Spleen (tissue), 11 donors: ENCODE measurements at regions not wholly inside any gene's neighbourhood (a gene's known extent, or its start where the extent isn't known, plus 50 kb on each side); places are given as distances from the start of the nearest gene placed in this dataset.

Experiments used
- DNase-seq: peaks from one replicate; pipeline ENCODE4 v3.0.0-alpha.2; 2020
- H3K27ac ChIP-seq, 8 donors: fragments of 200-600 bp; sonication (generic) in 7 of 8; 1 replicate in 4 of 8; 2 replicates in 4 of 8; pipeline versions ENCODE4 v1.5.0 to v1.8.0; 2016 to 2021; ENCODE audit warnings: inconsistent platforms in 4 of 8, mild to moderate bottlenecking in 4 of 8, moderate library complexity in 1 of 8
- H3K27me3 ChIP-seq, 7 donors: fragments of 200-600 bp; sonication (generic) in 6 of 7; replicated peaks in 1 of 7; 1 replicate in 4 of 7; 2 replicates in 3 of 7; pipeline versions ENCODE4 v1.5.0 to v1.8.0; 2016 to 2021; ENCODE audit warnings: inconsistent platforms in 3 of 7, mild to moderate bottlenecking in 1 of 7
- H3K36me3 ChIP-seq, 6 donors: fragments of 200-600 bp; sonication (generic) in 5 of 6; 1 replicate in 4 of 6; 2 replicates in 2 of 6; pipeline versions ENCODE4 v1.5.0 to v1.8.0; 2016 to 2021; ENCODE audit warnings: inconsistent platforms in 2 of 6
- H3K4me1 ChIP-seq, 6 donors: fragments of 200-600 bp; sonication (generic) in 5 of 6; 1 replicate in 3 of 6; 2 replicates in 3 of 6; pipeline versions ENCODE4 v1.5.0 to v1.8.0; 2016 to 2021; ENCODE audit warnings: inconsistent platforms in 3 of 6
- H3K4me3 ChIP-seq, 8 donors: fragments of 200-600 bp; sonication (generic) in 7 of 8; 1 replicate in 4 of 8; 2 replicates in 4 of 8; pipeline versions ENCODE4 v1.5.0 to v1.8.0; 2016 to 2021; ENCODE audit warnings: inconsistent platforms in 4 of 8, mild to moderate bottlenecking in 4 of 8, moderate library complexity in 2 of 8
- H3K9me3 ChIP-seq, 8 donors: fragments of 200-600 bp; sonication (generic) in 7 of 8; 1 replicate in 4 of 8; 2 replicates in 4 of 8; pipeline versions ENCODE4 v1.5.0 to v1.8.0; 2016 to 2021; ENCODE audit warnings: inconsistent platforms in 4 of 8
- CTCF ChIP-seq, 11 experiments: fragments of 200-600 bp in 7 of 11; fragments of 450-650 bp in 4 of 11; sonication (generic) in 4 of 11; IDR thresholded peaks in 8 of 11; conservative IDR thresholded peaks in 3 of 11; 1 replicate in 7 of 11; 2 replicates in 4 of 11; pipeline versions ENCODE4 v1.4.0 to v1.8.0; 2016 to 2021; ENCODE audit warnings: antibody characterized with exemption in 11 of 11, inconsistent platforms in 4 of 11, mild to moderate bottlenecking in 1 of 11
- POLR2A ChIP-seq, 3 donors: fragments of 450-650 bp; IDR thresholded peaks; one replicate each; pipeline ENCODE4 v1.5.1; 2017; ENCODE audit warnings: antibody characterized with exemption in 3 of 3, mild to moderate bottlenecking in 1 of 3
- POLR2AphosphoS5 ChIP-seq, 3 donors: sonication (generic); formaldehyde crosslinking; IDR thresholded peaks; one replicate each; pipeline ENCODE4 v1.5.1; 2017; ENCODE audit warnings: antibody characterized with exemption in 3 of 3
- WGBS, 5 donors: extraction: QIAGEN DNeasy Blood & Tissue Kit in 3 of 5; methylation state at CpG; one replicate each; pipeline versions ENCODE4 v1.1.5 to v1.1.7; 2013 to 2018; 5-methylcytosine and 5-hydroxymethylcytosine counted together
- intact Hi-C: fragments of 100-400 bp; cut with DNase I; formaldehyde crosslinking; loops from one replicate; pipeline ENCODE4 v1.15.0; 2023; ENCODE audit warnings: low total_unique reads
- donor health status: healthy with polysubstance abuse.
- donor health status: DM: no; HTN: no; CAD: no; lungs with moderate emphysema.
- donor health status: DM: no; HTN: no; CAD: no.
- donor health status: Bipolar disorder and iron deficiency.
- donor health status: healthy.
- donor health status: DM: no; HTN: no; CAD: no.
- donor health status: DM: yes; HTN: yes; CAD: no.

GRCh38 chr13:107736731-107737130, 478.6 kb downstream of the LIG4 start:
- H3K27ac ChIP-seq = no peak overlapping the region
- WGBS, 5 donors = 64 to 87% (median 82%) methylated on average over 2 of the region's 2 CpGs

GRCh38 chr13:107736170-107736569, 479.2 kb downstream of the LIG4 start:
- Histone ChIP-seq H3K4me1 (no peaks in the 10 kb centered on the region), H3K27me3 (no peaks in the 10 kb centered on the region), H3K27ac (no peak overlapping the region), H3K9me3 (peaks cover 0 to 7% (median 0%) of the 10 kb centered on the region in 8 donors), H3K4me3 (no peak overlapping the region), H3K36me3 (no peaks in the 10 kb centered on the region)
- TF ChIP-seq POLR2A (IDR thresholded peaks at IDR 0.05) (no peak), POLR2AphosphoS5 (IDR thresholded peaks at IDR 0.05) (no peak), CTCF (IDR thresholded peaks at IDR 0.05 in 8 of 11, conservative IDR thresholded peaks at IDR 0.05 in 3 of 11) (no peak)
- no peak for DNase-seq
- intact Hi-C loops = no loop called here
- 72 to 75% (median 74%) methylated on average over 11 of the region's 11 CpGs for WGBS, 5 donors

More at GRCh38 chr13:107736731-107737130, 478.6 kb downstream of the LIG4 start:
- intact Hi-C loops = no loop called here
- Histone ChIP-seq H3K27me3 (no peaks in the 10 kb centered on the region), H3K9me3 (peaks cover 0 to 7% (median 0%) of the 10 kb centered on the region in 8 donors), H3K36me3 (no peaks in the 10 kb centered on the region), H3K4me1 (no peaks in the 10 kb centered on the region), H3K4me3 (no peak overlapping the region)
- no peak for DNase-seq
- TF ChIP-seq CTCF (IDR thresholded peaks at IDR 0.05 in 8 of 11, conservative IDR thresholded peaks at IDR 0.05 in 3 of 11) (no peak), POLR2AphosphoS5 (IDR thresholded peaks at IDR 0.05) (no peak), POLR2A (IDR thresholded peaks at IDR 0.05) (no peak)

GRCh38 chr13:107734891-107735625, 480.3 kb downstream of the LIG4 start:
- peaks cover 0 to 7% (median 0%) of the 10 kb centered on the region in 8 donors for H3K9me3 ChIP-seq
- no peaks in the 10 kb centered on the region for H3K4me1 ChIP-seq
- no peak overlapping the region for H3K27ac ChIP-seq
- WGBS, 5 donors = 60 to 66% (median 62%) methylated on average over 7 of the region's 7 CpGs
- DNase-seq = no peak
- TF ChIP-seq POLR2A (IDR thresholded peaks at IDR 0.05) = no peak
- no peak for TF ChIP-seq CTCF (IDR thresholded peaks at IDR 0.05 in 8 of 11, conservative IDR thresholded peaks at IDR 0.05 in 3 of 11)
- TF ChIP-seq POLR2AphosphoS5 (IDR thresholded peaks at IDR 0.05) = no peak
- no peaks in the 10 kb centered on the region for H3K27me3 ChIP-seq
- H3K4me3 ChIP-seq = no peak overlapping the region
- H3K36me3 ChIP-seq = no peaks in the 10 kb centered on the region
- intact Hi-C loops = no loop called here

- intact Hi-C loops = no loop called here
Measured at GRCh38 chr13:107733276-107733675, 482.1 kb downstream of the LIG4 start.

More at GRCh38 chr13:107733276-107733675, 482.1 kb downstream of the LIG4 start:
- no peak for DNase-seq
- Histone ChIP-seq H3K27me3 (no peaks in the 10 kb centered on the region), H3K9me3 (peaks cover 0 to 8% (median 0%) of the 10 kb centered on the region in 8 donors), H3K27ac (no peak overlapping the region), H3K4me3 (no peak overlapping the region), H3K36me3 (no peaks in the 10 kb centered on the region), H3K4me1 (no peaks in the 10 kb centered on the region)
- no peak for TF ChIP-seq POLR2AphosphoS5 (IDR thresholded peaks at IDR 0.05)
- TF ChIP-seq CTCF (IDR thresholded peaks at IDR 0.05 in 8 of 11, conservative IDR thresholded peaks at IDR 0.05 in 3 of 11) = no peak
- no peak for TF ChIP-seq POLR2A (IDR thresholded peaks at IDR 0.05)
